Neutrophil (primary cell): ENCODE measurements at regions not wholly inside any gene's neighbourhood (a gene's known extent, or its start where the extent isn't known, plus 50 kb on each side); places are given as distances from the start of the nearest gene placed in this dataset.

Experiments used
- H3K27ac ChIP-seq: fragments of 200-600 bp; sonication (generic); 2 replicates; pipeline ENCODE4 v1.5.1; 2016; ENCODE audit warnings: mild to moderate bottlenecking, moderate library complexity
- H3K27me3 ChIP-seq: fragments of 200-600 bp; sonication (generic); 2 replicates; pipeline ENCODE4 v1.6.0; 2016; ENCODE audit warnings: mild to moderate bottlenecking
- H3K36me3 ChIP-seq: fragments of 200-600 bp; sonication (generic); 2 replicates; pipeline ENCODE4 v1.5.1; 2017
- H3K4me1 ChIP-seq, 2 experiments: fragments of 200-600 bp in 1 of 2; sonication (generic) in 1 of 2; 1 replicate in 1 of 2; 2 replicates in 1 of 2; pipeline versions ENCODE4 v1.5.1 to v1.6.1; 2013 to 2016; ENCODE audit warnings: low read depth in 1 of 2, low read length in 1 of 2, mild to moderate bottlenecking in 1 of 2, moderate library complexity in 1 of 2; ENCODE audit not compliant: control insufficient read depth in 1 of 2, insufficient read depth in 1 of 2
- H3K4me3 ChIP-seq, 2 experiments: fragments of 200-600 bp in 1 of 2; sonication (generic) in 1 of 2; 1 replicate in 1 of 2; 2 replicates in 1 of 2; pipeline ENCODE4 v1.5.1; 2013 to 2016; ENCODE audit warnings: low read depth in 1 of 2, low read length in 1 of 2, mild to moderate bottlenecking in 1 of 2, moderate library complexity in 1 of 2
- H3K9me3 ChIP-seq: fragments of 200-600 bp; sonication (generic); 2 replicates; pipeline ENCODE4 v1.5.1; 2016
- CTCF ChIP-seq: fragments of 200-600 bp; sonication (generic); IDR thresholded peaks from 2 replicates; pipeline ENCODE4 v1.5.1; 2016; ENCODE audit warnings: antibody characterized with exemption

- Histone ChIP-seq H3K27me3 (no peaks in the 10 kb centered on the region), H3K27ac (no peak overlapping the region), H3K4me1 (no peaks in the 10 kb centered on the region), H3K9me3 (no peaks in the 10 kb centered on the region), H3K4me3 (no peak overlapping the region), H3K36me3 (no peaks in the 10 kb centered on the region)
- no peak for TF ChIP-seq CTCF
Measured at GRCh38 chr5:143542798-143543144, 139.3 kb upstream of the NR3C1 start.

GRCh38 chr5:143541943-143542797 is 138.7 kb upstream of the NR3C1 start:
- no peak for TF ChIP-seq CTCF
- H3K27me3 ChIP-seq: no peaks in the 10 kb centered on the region
- H3K4me1 ChIP-seq: no peaks in the 10 kb centered on the region
- no peak overlapping the region for H3K4me3 ChIP-seq
- no peaks in the 10 kb centered on the region for H3K9me3 ChIP-seq
- H3K27ac ChIP-seq: no peak overlapping the region
- H3K36me3 ChIP-seq: no peaks in the 10 kb centered on the region

- Histone ChIP-seq H3K36me3 (no peaks in the 10 kb centered on the region), H3K27me3 (no peaks in the 10 kb centered on the region), H3K4me3 (no peak overlapping the region), H3K4me1 (no peaks in the 10 kb centered on the region), H3K27ac (no peak overlapping the region), H3K9me3 (no peaks in the 10 kb centered on the region)
- no peak for TF ChIP-seq CTCF
Measured at GRCh38 chr5:143539742-143540141, 136.3 kb upstream of the NR3C1 start.

- no peaks in the 10 kb centered on the region for H3K36me3 ChIP-seq
- TF ChIP-seq CTCF: no peak
- no peaks in the 10 kb centered on the region for H3K4me1 ChIP-seq
- H3K27ac ChIP-seq: no peak overlapping the region
- no peak overlapping the region for H3K4me3 ChIP-seq
- no peaks in the 10 kb centered on the region for H3K9me3 ChIP-seq
- H3K27me3 ChIP-seq: no peaks in the 10 kb centered on the region
Measured at GRCh38 chr5:143537056-143537455, 133.6 kb upstream of the NR3C1 start.

GRCh38 chr5:143536364-143536763 is 132.9 kb upstream of the NR3C1 start:
- no peak overlapping the region for H3K27ac ChIP-seq
- H3K9me3 ChIP-seq: no peaks in the 10 kb centered on the region
- no peaks in the 10 kb centered on the region for H3K36me3 ChIP-seq
- H3K27me3 ChIP-seq: no peaks in the 10 kb centered on the region
- no peak for TF ChIP-seq CTCF
- H3K4me1 ChIP-seq: no peaks in the 10 kb centered on the region
- no peak overlapping the region for H3K4me3 ChIP-seq
